GM21529 (cell line): ENCODE measurements at regions not wholly inside any gene's neighbourhood (a gene's known extent, or its start where the extent isn't known, plus 50 kb on each side); places are given as distances from the start of the nearest gene placed in this dataset.
"Not testable (repeated sequence)": the region's sequence is repeated elsewhere in the genome, so short reads cannot be mapped to it uniquely, and the experiment has no call there.

ENCODE experiments used
- ATAC-seq: cut with Tn5 transposase; IDR thresholded peaks from one replicate; pipeline ENCODE4 v1.9.1; 2021; ENCODE audit not compliant: unreplicated experiment

- ATAC-seq = peak; percentile 25
These were observed 108.2 kb downstream of the SPATA31A1 start for GRCh38 chr9:39463696-39464095.

GRCh38 chr9:39464122-39464777 lies 108.8 kb downstream of the SPATA31A1 start:
- peak; percentile 97 for ATAC-seq

- ATAC-seq = peak; percentile 100
These were observed 119.0 kb downstream of the SPATA31A1 start for GRCh38 chr9:39474499-39474898.

GRCh38 chr9:39483073-39483472 lies 127.6 kb downstream of the SPATA31A1 start:
- not testable (repeated sequence) for ATAC-seq

- ATAC-seq = peak; percentile 28
These were observed 128.4 kb downstream of the SPATA31A1 start for GRCh38 chr9:39483880-39484279.

GRCh38 chr9:39484292-39484691 lies 128.8 kb downstream of the SPATA31A1 start:
- ATAC-seq = peak; percentile 91

GRCh38 chr9:39487477-39487876 lies 132.0 kb downstream of the SPATA31A1 start:
- not testable (repeated sequence) for ATAC-seq

GRCh38 chr9:39496248-39496647 lies 140.8 kb downstream of the SPATA31A1 start:
- not testable (repeated sequence) for ATAC-seq

GRCh38 chr9:39503178-39503577 lies 147.7 kb downstream of the SPATA31A1 start:
- ATAC-seq = not testable (repeated sequence)

GRCh38 chr9:39527387-39528029 lies 172.0 kb downstream of the SPATA31A1 start:
- ATAC-seq = not testable (repeated sequence)

- not testable (repeated sequence) for ATAC-seq
These were observed 177.1 kb downstream of the SPATA31A1 start for GRCh38 chr9:39532597-39532996.

- not testable (repeated sequence) for ATAC-seq
These were observed 177.7 kb downstream of the SPATA31A1 start for GRCh38 chr9:39533001-39533762.

- not testable (repeated sequence) for ATAC-seq
These were observed 178.5 kb downstream of the SPATA31A1 start for GRCh38 chr9:39533763-39534548.

- ATAC-seq = not testable (repeated sequence)
These were observed 179.4 kb downstream of the SPATA31A1 start for GRCh38 chr9:39534897-39535296.

GRCh38 chr9:39542157-39542556 lies 186.7 kb downstream of the SPATA31A1 start:
- not testable (repeated sequence) for ATAC-seq

GRCh38 chr9:39545079-39545478 lies 189.6 kb downstream of the SPATA31A1 start:
- ATAC-seq = not testable (repeated sequence)

- ATAC-seq = not testable (repeated sequence)
These were observed 195.1 kb downstream of the SPATA31A1 start for GRCh38 chr9:39550573-39550972.

GRCh38 chr9:39551544-39551943 lies 196.1 kb downstream of the SPATA31A1 start:
- not testable (repeated sequence) for ATAC-seq

- ATAC-seq = not testable (repeated sequence)
These were observed 196.9 kb downstream of the SPATA31A1 start for GRCh38 chr9:39552242-39552881.

GRCh38 chr9:39554352-39554751 lies 198.9 kb downstream of the SPATA31A1 start:
- not testable (repeated sequence) for ATAC-seq
